Endothelial cell of umbilical vein (primary cell): ENCODE measurements at regions not wholly inside any gene's neighbourhood (a gene's known extent, or its start where the extent isn't known, plus 50 kb on each side); places are given as distances from the start of the nearest gene placed in this dataset.

Experiments used
- BruUV-seq: library from RNA; stranded (reverse); fragments of 400-500 nt; replicated peaks from 2 replicates; lab custom pipeline; 2021; lab: Mats Ljungman, UMichigan
- CTCF ChIA-PET: fragments of 300-600, 350-600 bp; sonication (Branson Sonifier 250); formaldehyde crosslinking; loops from one replicate; lab custom pipeline; 2021; ENCODE audit warnings: antibody characterized with exemption, inconsistent platforms; lab: Charles Lee
- POLR2A ChIA-PET: fragments of 300-600, 350-600 bp; sonication (Branson Sonifier 250); formaldehyde crosslinking; loops from one replicate; lab custom pipeline; 2021; ENCODE audit warnings: antibody characterized with exemption, inconsistent platforms; lab: Charles Lee
- DNase-seq: peaks from one replicate; pipeline ENCODE4 v3.0.0-alpha.2; 2011; ENCODE audit warnings: low read depth, low spot score
- FAIRE-seq: peaks from 2 replicates; lab custom pipeline; 2011; peaks lifted over from hg19 to GRCh38; lab: Jason Lieb, UNC
- H2AFZ ChIP-seq: 2 replicates; pipeline ENCODE4 v1.6.0; 2012; ENCODE audit warnings: low read depth, low read length, control low read depth, inconsistent platforms
- H3K27ac ChIP-seq: 2 replicates; pipeline ENCODE4 v1.5.1; 2011; ENCODE audit warnings: low read depth, mild to moderate bottlenecking, control low read depth, low read length, moderate library complexity; ENCODE audit not compliant: insufficient read depth
- H3K27me3 ChIP-seq, 2 experiments: 2 replicates each; pipeline versions ENCODE4 v1.6.0 to v1.6.1; 2011; ENCODE audit warnings: low read length in 2 of 2, mixed read lengths in 1 of 2; ENCODE audit not compliant: control insufficient read depth in 2 of 2, insufficient read depth in 2 of 2
- H3K36me3 ChIP-seq, 2 experiments: 2 replicates in 1 of 2; 3 replicates in 1 of 2; pipeline ENCODE4 v1.5.1; 2011; ENCODE audit warnings: low read length in 2 of 2, mild to moderate bottlenecking in 1 of 2, moderate library complexity in 1 of 2; ENCODE audit not compliant: control insufficient read depth in 2 of 2, insufficient read depth in 2 of 2; ENCODE audit errors: extremely low read depth in 1 of 2
- H3K4me1 ChIP-seq: 3 replicates; pipeline ENCODE4 v1.5.1; 2011; ENCODE audit warnings: mild to moderate bottlenecking, low read length; ENCODE audit not compliant: control insufficient read depth, insufficient read depth; ENCODE audit errors: extremely low read depth
- H3K4me2 ChIP-seq: 2 replicates; pipeline ENCODE4 v1.6.1; 2011; ENCODE audit warnings: low read length, control low read depth, mixed read lengths; ENCODE audit not compliant: insufficient read depth
- H3K4me3 ChIP-seq, 3 experiments: fragments of 200-600 bp in 1 of 3; sonication (generic), shearing (Covaris generic) in 1 of 3; replicated peaks in 1 of 3; 2 replicates each; pipeline ENCODE4 v1.5.1; 2011 to 2016; ENCODE audit warnings: control low read depth in 3 of 3, low read length in 3 of 3, mild to moderate bottlenecking in 2 of 3, inconsistent platforms in 1 of 3, low read depth in 1 of 3, moderate library complexity in 1 of 3; ENCODE audit not compliant: insufficient read depth in 1 of 3
- H3K79me2 ChIP-seq: 2 replicates; pipeline ENCODE4 v1.6.0; 2012; ENCODE audit warnings: low read length, inconsistent platforms; ENCODE audit not compliant: control insufficient read depth, insufficient read depth
- H3K9ac ChIP-seq: replicated peaks from 2 replicates; pipeline ENCODE3; 2011; ENCODE audit warnings: low read length, control low read depth; ENCODE audit not compliant: insufficient read depth; ENCODE audit errors: extremely low read depth
- H3K9me1 ChIP-seq: replicated peaks from 3 replicates; pipeline ENCODE4 v1.6.0; 2011; ENCODE audit warnings: mild to moderate bottlenecking, low read length; ENCODE audit not compliant: control insufficient read depth, insufficient read depth; ENCODE audit errors: extremely low read depth
- H3K9me3 ChIP-seq: replicated peaks from 2 replicates; pipeline ENCODE4 v1.5.1; 2012; ENCODE audit warnings: low read length, inconsistent platforms; ENCODE audit not compliant: control insufficient read depth, insufficient read depth
- H4K20me1 ChIP-seq: replicated peaks from 2 replicates; pipeline ENCODE3; 2011; ENCODE audit warnings: mild to moderate bottlenecking, low read length; ENCODE audit not compliant: control insufficient read depth, insufficient read depth; ENCODE audit errors: extremely low read depth
- CTCF ChIP-seq, 2 donors: IDR thresholded peaks; 1 replicate in 1 of 2; 2 replicates in 1 of 2; pipeline ENCODE4 v1.5.1; 2011; ENCODE audit warnings: low read length in 2 of 2, mild to moderate bottlenecking in 2 of 2, moderate library complexity in 2 of 2, control low read depth in 1 of 2, inconsistent platforms in 1 of 2, low read depth in 1 of 2; ENCODE audit not compliant: insufficient read depth in 1 of 2; ENCODE audit errors: extremely low read depth in 1 of 2
- EZH2 ChIP-seq: IDR thresholded peaks from 2 replicates; pipeline ENCODE4 v1.6.1; 2012; ENCODE audit warnings: borderline replicate concordance, low read depth, mild to moderate bottlenecking, moderate library complexity, low read length, inconsistent platforms; ENCODE audit not compliant: severe bottlenecking
- FOS ChIP-seq: IDR thresholded peaks from 2 replicates; pipeline ENCODE4 v1.6.1; 2011; ENCODE audit warnings: mild to moderate bottlenecking, low read length, moderate library complexity, borderline replicate concordance; ENCODE audit not compliant: insufficient read depth
- GATA2 ChIP-seq: IDR thresholded peaks from 2 replicates; pipeline ENCODE4 v1.7.0; 2011; ENCODE audit warnings: low read depth, mild to moderate bottlenecking, moderate library complexity, mixed read lengths, low read length; ENCODE audit not compliant: insufficient read length, insufficient read depth
- JUN ChIP-seq: IDR thresholded peaks from 2 replicates; pipeline ENCODE4 v1.6.1; 2011; ENCODE audit warnings: borderline replicate concordance, low read depth; ENCODE audit not compliant: insufficient read length, insufficient read depth
- MAX ChIP-seq: IDR thresholded peaks from 2 replicates; pipeline ENCODE4 v1.6.1; 2011; ENCODE audit not compliant: insufficient read depth, insufficient read length
- MYC ChIP-seq: IDR thresholded peaks from one replicate; pipeline ENCODE4 v1.6.1; 2011; ENCODE audit warnings: mild to moderate bottlenecking, low read depth, low read length
- POLR2A ChIP-seq: IDR thresholded peaks from 2 replicates; pipeline ENCODE4 v1.6.1; 2012; ENCODE audit warnings: low read depth, mild to moderate bottlenecking, control low read depth, low read length
- POLR2AphosphoS5 ChIP-seq: IDR thresholded peaks from 2 replicates; pipeline ENCODE4 v1.6.1; 2012; ENCODE audit warnings: low read depth, mild to moderate bottlenecking, control low read depth, low read length, moderate library complexity; ENCODE audit not compliant: insufficient read depth
- dilution Hi-C: fragments of 300-500 bp; cut with MboI; formaldehyde crosslinking; loops from one replicate; pipeline ENCODE4 v1.15.0; 2019; ENCODE audit warnings: low sequenced_read_pairs; ENCODE audit not compliant: extremely low pct_ligation_motif_present
- intact Hi-C: fragments of 100-400 bp; cut with micrococcal nuclease; formaldehyde crosslinking; loops from one replicate; pipeline ENCODE4 v1.10.0; 2022

GRCh38 chr2:147091448-147091847 lies 753.4 kb upstream of the ACVR2A start:
- dilution Hi-C loops (no loop called here), intact Hi-C loops (no loop called here)
- Histone ChIP-seq H3K4me1 (no peaks in the 10 kb centered on the region), H2AFZ (no peak overlapping the region), H3K9me1 (no peaks in the 10 kb centered on the region), H3K36me3 (no peaks in the 10 kb centered on the region), H3K79me2 (no peaks in the 10 kb centered on the region), H3K4me3 (no peak overlapping the region), H3K9ac (no peak overlapping the region), H3K4me2 (no peak overlapping the region), H4K20me1 (no peaks in the 10 kb centered on the region), H3K9me3 (no peaks in the 10 kb centered on the region), H3K27me3 (no peaks in the 10 kb centered on the region), H3K27ac (no peak overlapping the region)
- POLR2A ChIA-PET = no interaction called here
- CTCF ChIA-PET = interaction anchor here (0.8 to 1.4 kb wide), 2 partner anchors 8 to 819 kb away, joined by 3 to 6 read pairs; no protein-coding TSS in a partner anchor
- BruUV-seq = no TSS peak
- DNase-seq = no peak
- TF ChIP-seq CTCF (IDR thresholded peaks at IDR 0.05; ENCODE audit: extremely low read depth in 1 of 2, insufficient read depth in 1 of 2, low read depth in 1 of 2, low read length in 2 of 2) (no peak), GATA2 (no peak), JUN (no peak), MYC (no peak), POLR2A (no peak), FOS (no peak), EZH2 (no peak), MAX (no peak), POLR2AphosphoS5 (no peak)
- no peak for FAIRE-seq
